Suprapubic skin (tissue), 4 donors: ENCODE measurements at regions not wholly inside any gene's neighbourhood (a gene's known extent, or its start where the extent isn't known, plus 50 kb on each side); places are given as distances from the start of the nearest gene placed in this dataset.

Source experiments
- CTCF ChIP-seq, 2 donors: fragments of 200-600 bp in 1 of 2; fragments of 450-650 bp in 1 of 2; sonication (generic) in 1 of 2; IDR thresholded peaks; one replicate each; pipeline ENCODE4 v1.5.1; 2016 to 2019; ENCODE audit warnings: antibody characterized with exemption in 2 of 2, mild to moderate bottlenecking in 1 of 2, moderate library complexity in 1 of 2
- EP300 ChIP-seq: sonication (generic); formaldehyde crosslinking; IDR thresholded peaks from one replicate; pipeline ENCODE4 v1.6.1; 2017; ENCODE audit warnings: antibody characterized with exemption
- POLR2A ChIP-seq, 2 donors: fragments of 450-650 bp; IDR thresholded peaks; one replicate each; pipeline ENCODE4 v1.6.1; 2017; ENCODE audit warnings: antibody characterized with exemption in 2 of 2, mild to moderate bottlenecking in 2 of 2, moderate library complexity in 2 of 2
- POLR2AphosphoS5 ChIP-seq, 3 donors: sonication (generic); formaldehyde crosslinking; IDR thresholded peaks; one replicate each; pipeline ENCODE4 v1.6.1; 2017; ENCODE audit warnings: antibody characterized with exemption in 3 of 3

- no peak for TF ChIP-seq POLR2A (IDR thresholded peaks at IDR 0.05)
- no peak for TF ChIP-seq CTCF (IDR thresholded peaks at IDR 0.05)
- no peak for TF ChIP-seq EP300
- TF ChIP-seq POLR2AphosphoS5 (IDR thresholded peaks at IDR 0.05): no peak
Observed at GRCh38 chr9:682633-683508, 158.6 kb upstream of the DMRT1 start.
